GM12878 (cell line): ENCODE measurements at regions not wholly inside any gene's neighbourhood (a gene's known extent, or its start where the extent isn't known, plus 50 kb on each side); places are given as distances from the start of the nearest gene placed in this dataset.

Experiments used
- CBFB ChIP-seq: IDR thresholded peaks from 2 replicates; pipeline ENCODE4 v1.6.1; 2016; ENCODE audit warnings: antibody characterized with exemption, low read depth
- CBX5 ChIP-seq: sonication (generic); IDR thresholded peaks from 2 replicates; pipeline ENCODE4 v1.6.1; 2016; ENCODE audit warnings: low read depth, moderate library complexity, mild to moderate bottlenecking, inconsistent platforms
- CREM ChIP-seq: IDR thresholded peaks from 2 replicates; pipeline ENCODE4 v1.6.1; 2014; ENCODE audit warnings: antibody characterized with exemption, low read depth
- EP300 ChIP-seq, 2 experiments: fragments of 150-350 bp in 1 of 2; IDR thresholded peaks; 2 replicates each; pipeline ENCODE4 v1.6.1; 2011 to 2012; ENCODE audit warnings: low read depth in 2 of 2, low read length in 2 of 2, borderline replicate concordance in 1 of 2, improper control_type of control experiment in 1 of 2, inconsistent platforms in 1 of 2; ENCODE audit not compliant: control insufficient read depth in 1 of 2
- EZH2 ChIP-seq: IDR thresholded peaks from 2 replicates; pipeline ENCODE4 v1.6.1; 2012; ENCODE audit warnings: low read depth, mild to moderate bottlenecking, control low read depth, inconsistent platforms, low read length, borderline replicate concordance; ENCODE audit not compliant: control insufficient read depth
- FOXM1 ChIP-seq: IDR thresholded peaks from 2 replicates; pipeline ENCODE4 v1.6.1; 2012; ENCODE audit warnings: low read depth, mild to moderate bottlenecking, inconsistent platforms, low read length, moderate library complexity
- GATAD2B ChIP-seq: fragments of 450-650 bp; conservative IDR thresholded peaks from 2 replicates; pipeline ENCODE4 v1.6.1; 2017; ENCODE audit warnings: low read depth, mild to moderate bottlenecking, moderate library complexity
- HDAC6 ChIP-seq: fragments of 200-600 bp; sonication (generic); IDR thresholded peaks from one replicate; pipeline ENCODE4 v1.8.0; 2017; ENCODE audit warnings: antibody characterized with exemption; ENCODE audit not compliant: unreplicated experiment
- KAT2A ChIP-seq: conservative IDR thresholded peaks from 2 replicates; pipeline ENCODE4 v1.6.1; 2011; ENCODE audit warnings: low read depth, low read length; ENCODE audit not compliant: control insufficient read depth
- KLF5 ChIP-seq: fragments of 450-650 bp; IDR thresholded peaks from 2 replicates; pipeline ENCODE4 v1.6.1; 2014; ENCODE audit warnings: mild to moderate bottlenecking; ENCODE audit not compliant: partially characterized antibody
- MEF2B ChIP-seq: fragments of 450-650 bp; IDR thresholded peaks from 2 replicates; pipeline ENCODE4 v1.6.1; 2018; ENCODE audit warnings: mild to moderate bottlenecking, moderate library complexity; ENCODE audit not compliant: partially characterized antibody, poor library complexity, severe bottlenecking
- MTA2 ChIP-seq: fragments of 450-650 bp; IDR thresholded peaks from 2 replicates; pipeline ENCODE4 v1.6.1; 2016; ENCODE audit warnings: low read depth, mild to moderate bottlenecking, moderate library complexity
- MXI1 ChIP-seq: fragments of 150-350 bp; IDR thresholded peaks from 2 replicates; pipeline ENCODE4 v1.6.1; 2011; ENCODE audit warnings: low read depth, mild to moderate bottlenecking, inconsistent platforms, low read length, improper control_type of control experiment
- NFYA ChIP-seq: IDR thresholded peaks from 2 replicates; pipeline ENCODE4 v1.6.1; 2011; ENCODE audit warnings: low read depth, mild to moderate bottlenecking, low read length, improper control_type of control experiment, borderline replicate concordance
- NFYB ChIP-seq: IDR thresholded peaks from 2 replicates; pipeline ENCODE4 v1.6.1; 2011; ENCODE audit warnings: low read depth, mild to moderate bottlenecking, low read length, improper control_type of control experiment, moderate library complexity; ENCODE audit not compliant: insufficient read depth
- RAD21 ChIP-seq: IDR thresholded peaks from 2 replicates; pipeline ENCODE4 v1.6.1; 2011; ENCODE audit warnings: mild to moderate bottlenecking, low read depth, low read length, moderate library complexity; ENCODE audit not compliant: insufficient read depth
- RB1 ChIP-seq: fragments of 450-650 bp; formaldehyde crosslinking; IDR thresholded peaks from 2 replicates; pipeline ENCODE4 v1.6.1; 2017; ENCODE audit warnings: mild to moderate bottlenecking, borderline replicate concordance
- RBBP5 ChIP-seq: fragments of 200-600 bp; sonication (generic); conservative IDR thresholded peaks from 2 replicates; pipeline ENCODE4 v1.6.1; 2016
- RFX5 ChIP-seq: IDR thresholded peaks from 2 replicates; pipeline ENCODE4 v1.6.1; 2011; ENCODE audit warnings: low read depth, low read length, improper control_type of control experiment
- STAT3 ChIP-seq: IDR thresholded peaks from 2 replicates; pipeline ENCODE4 v1.6.1; 2011; ENCODE audit warnings: low read depth, low read length, improper control_type of control experiment
- SUPT20H ChIP-seq: IDR thresholded peaks from 2 replicates; pipeline ENCODE4 v1.6.1; 2011; ENCODE audit warnings: low read depth, mild to moderate bottlenecking, low read length, moderate library complexity, borderline replicate concordance; ENCODE audit not compliant: control insufficient read depth
- ZBED1 ChIP-seq: IDR thresholded peaks from 2 replicates; pipeline ENCODE4 v1.6.1; 2016; ENCODE audit warnings: borderline replicate concordance
- ZNF622 ChIP-seq: fragments of 450-650 bp; IDR thresholded peaks from 2 replicates; pipeline ENCODE4 v1.6.1; 2017; ENCODE audit warnings: mild to moderate bottlenecking, inconsistent platforms
- TF ChIP-seq, protein P1 (sequence below): fragments of 450-650 bp; IDR thresholded peaks from 2 replicates; pipeline ENCODE4 v1.6.1; 2016; ENCODE audit warnings: mild to moderate bottlenecking
- TF ChIP-seq, protein P2 (sequence below): fragments of 450-650 bp; IDR thresholded peaks from 2 replicates; pipeline ENCODE4 v1.6.1; 2018; ENCODE audit warnings: borderline replicate concordance, mild to moderate bottlenecking; ENCODE audit not compliant: partially characterized antibody
- TF ChIP-seq, protein P3 (sequence below): IDR thresholded peaks from 2 replicates; pipeline ENCODE4 v1.6.1; 2012; ENCODE audit warnings: low read depth, low read length, improper control_type of control experiment

DNA sequence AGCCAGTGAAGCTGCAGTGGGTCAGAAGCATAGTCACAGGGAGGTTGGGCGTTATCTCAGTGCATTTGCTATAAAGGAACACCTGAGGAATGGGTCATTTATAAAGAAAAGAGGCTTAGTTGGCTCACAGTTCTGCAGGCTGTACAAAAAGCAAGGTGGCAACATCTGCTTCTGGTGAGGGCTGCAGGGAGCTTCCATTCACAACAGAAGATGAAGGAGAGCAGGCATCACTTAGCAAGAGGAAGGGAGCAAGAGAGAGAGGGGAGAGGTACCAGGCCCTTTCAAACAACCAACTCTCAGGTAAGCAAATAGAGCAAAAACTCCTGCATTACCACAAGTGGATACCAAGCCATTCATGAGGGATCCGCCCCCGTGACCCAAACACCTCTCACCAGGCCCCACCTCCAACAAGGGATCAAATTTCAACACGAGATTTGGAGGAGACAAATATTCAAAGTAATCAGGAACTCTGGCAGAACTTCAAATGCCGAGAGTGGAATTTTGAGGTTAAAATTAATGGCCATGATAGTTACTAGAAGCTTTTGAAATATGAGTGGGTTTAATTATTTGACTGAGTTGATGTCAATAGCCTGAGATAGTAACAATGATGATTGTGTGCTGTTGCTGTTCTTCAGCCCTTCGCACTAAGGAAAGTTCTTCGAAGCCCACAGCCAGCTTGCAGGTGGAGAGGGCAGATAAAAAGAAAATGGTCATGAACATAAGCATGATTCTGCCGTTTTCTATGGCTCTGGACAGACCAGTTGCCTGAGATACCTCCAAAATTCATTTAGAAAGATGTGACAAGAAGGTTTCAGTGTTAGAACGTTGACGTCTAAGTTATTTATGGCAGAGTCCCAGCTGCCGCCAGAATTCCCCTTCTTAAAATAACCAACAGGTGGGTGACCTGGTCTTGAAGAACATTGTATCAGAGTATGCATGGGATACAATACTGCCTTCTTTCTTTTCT, 55.3 kb upstream of the ADTRP start (continued):
- TF ChIP-seq KAT2A = no peak
- TF ChIP-seq RBBP5 = no peak
- TF ChIP-seq MXI1 = no peak; the same call in 1 of the 2 replicates
- TF ChIP-seq GATAD2B = 0 out of 2 replicates have a peak, but pooled peaks have one; percentile 53
- TF ChIP-seq ZBED1 = peak; percentile 97
- peak; percentile 98 for TF ChIP-seq CREM
- TF ChIP-seq, protein P1, sequence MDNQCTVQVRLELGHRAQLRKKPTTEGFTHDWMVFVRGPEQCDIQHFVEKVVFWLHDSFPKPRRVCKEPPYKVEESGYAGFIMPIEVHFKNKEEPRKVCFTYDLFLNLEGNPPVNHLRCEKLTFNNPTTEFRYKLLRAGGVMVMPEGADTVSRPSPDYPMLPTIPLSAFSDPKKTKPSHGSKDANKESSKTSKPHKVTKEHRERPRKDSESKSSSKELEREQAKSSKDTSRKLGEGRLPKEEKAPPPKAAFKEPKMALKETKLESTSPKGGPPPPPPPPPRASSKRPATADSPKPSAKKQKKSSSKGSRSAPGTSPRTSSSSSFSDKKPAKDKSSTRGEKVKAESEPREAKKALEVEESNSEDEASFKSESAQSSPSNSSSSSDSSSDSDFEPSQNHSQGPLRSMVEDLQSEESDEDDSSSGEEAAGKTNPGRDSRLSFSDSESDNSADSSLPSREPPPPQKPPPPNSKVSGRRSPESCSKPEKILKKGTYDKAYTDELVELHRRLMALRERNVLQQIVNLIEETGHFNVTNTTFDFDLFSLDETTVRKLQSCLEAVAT = no peak
- TF ChIP-seq, protein P2, sequence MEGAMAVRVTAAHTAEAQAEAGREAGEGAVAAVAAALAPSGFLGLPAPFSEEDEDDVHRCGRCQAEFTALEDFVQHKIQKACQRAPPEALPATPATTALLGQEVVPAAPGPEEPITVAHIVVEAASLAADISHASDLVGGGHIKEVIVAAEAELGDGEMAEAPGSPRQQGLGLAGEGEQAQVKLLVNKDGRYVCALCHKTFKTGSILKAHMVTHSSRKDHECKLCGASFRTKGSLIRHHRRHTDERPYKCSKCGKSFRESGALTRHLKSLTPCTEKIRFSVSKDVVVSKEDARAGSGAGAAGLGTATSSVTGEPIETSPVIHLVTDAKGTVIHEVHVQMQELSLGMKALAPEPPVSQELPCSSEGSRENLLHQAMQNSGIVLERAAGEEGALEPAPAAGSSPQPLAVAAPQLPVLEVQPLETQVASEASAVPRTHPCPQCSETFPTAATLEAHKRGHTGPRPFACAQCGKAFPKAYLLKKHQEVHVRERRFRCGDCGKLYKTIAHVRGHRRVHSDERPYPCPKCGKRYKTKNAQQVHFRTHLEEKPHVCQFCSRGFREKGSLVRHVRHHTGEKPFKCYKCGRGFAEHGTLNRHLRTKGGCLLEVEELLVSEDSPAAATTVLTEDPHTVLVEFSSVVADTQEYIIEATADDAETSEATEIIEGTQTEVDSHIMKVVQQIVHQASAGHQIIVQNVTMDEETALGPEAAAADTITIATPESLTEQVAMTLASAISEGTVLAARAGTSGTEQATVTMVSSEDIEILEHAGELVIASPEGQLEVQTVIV = no peak
- TF ChIP-seq EP300 (IDR thresholded peaks at IDR 0.05; ENCODE audit: borderline replicate concordance in 1 of 2, control insufficient read depth in 1 of 2, low read depth in 2 of 2, low read length in 2 of 2) = peak; percentile 97 to 100
- peak; percentile 60 for TF ChIP-seq CBFB
- peak; percentile 42; the same call in 1 of the 2 replicates for TF ChIP-seq RAD21
- TF ChIP-seq CBX5 = peak; percentile 92
- no peak for TF ChIP-seq HDAC6
- no peak for TF ChIP-seq RFX5
- TF ChIP-seq, protein P3, sequence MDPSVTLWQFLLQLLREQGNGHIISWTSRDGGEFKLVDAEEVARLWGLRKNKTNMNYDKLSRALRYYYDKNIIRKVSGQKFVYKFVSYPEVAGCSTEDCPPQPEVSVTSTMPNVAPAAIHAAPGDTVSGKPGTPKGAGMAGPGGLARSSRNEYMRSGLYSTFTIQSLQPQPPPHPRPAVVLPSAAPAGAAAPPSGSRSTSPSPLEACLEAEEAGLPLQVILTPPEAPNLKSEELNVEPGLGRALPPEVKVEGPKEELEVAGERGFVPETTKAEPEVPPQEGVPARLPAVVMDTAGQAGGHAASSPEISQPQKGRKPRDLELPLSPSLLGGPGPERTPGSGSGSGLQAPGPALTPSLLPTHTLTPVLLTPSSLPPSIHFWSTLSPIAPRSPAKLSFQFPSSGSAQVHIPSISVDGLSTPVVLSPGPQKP = no peak
- TF ChIP-seq NFYB = no peak
- peak; percentile 100 for TF ChIP-seq FOXM1
- no peak for TF ChIP-seq EZH2
- no peak for TF ChIP-seq NFYA
- peak; percentile 97 for TF ChIP-seq MEF2B
- TF ChIP-seq KLF5 = no peak
- no peak for TF ChIP-seq ZNF622
- no peak for TF ChIP-seq RB1
- peak; percentile 91 for TF ChIP-seq MTA2
- no peak for TF ChIP-seq SUPT20H
- 0 out of 2 replicates have a peak, but pooled peaks have one; percentile 79 for TF ChIP-seq STAT3
